ENCODE measurements at regions not wholly inside any gene's neighbourhood (a gene's known extent, or its start where the extent isn't known, plus 50 kb on each side); places are given as distances from the start of the nearest gene placed in this dataset.

GRCh38 chr11:122320671-122321070 is 204.7 kb upstream of the BLID start:
- peaks cover 0 to 22% (median 9%) of the 10 kb centered on the region in 4 donors for H3K4me1 ChIP-seq
- 56 to 57% methylated on average over 2 of the region's 2 CpGs for WGBS, 2 donors

GRCh38 chr11:122319691-122320620 is 203.9 kb upstream of the BLID start:
- Histone ChIP-seq H3K36me3 (no peaks in the 10 kb centered on the region), H3K4me3 (no peak overlapping the region), H3K27ac (no peak overlapping the region), H3K4me1 (peaks cover 0 to 22% (median 9%) of the 10 kb centered on the region in 4 donors), H3K9me3 (no peaks in the 10 kb centered on the region), H3K27me3 (no peaks in the 10 kb centered on the region)
- no peak for DNase-seq (ENCODE audit: low spot score in 2 of 2)
- WGBS, 2 donors = 41 to 54% methylated on average over 8 of the region's 8 CpGs
- TF ChIP-seq POLR2A (IDR thresholded peaks at IDR 0.05) (no peak), EP300 (IDR thresholded peaks at IDR 0.05) (no peak), CTCF (IDR thresholded peaks at IDR 0.05) (no peak)

More at GRCh38 chr11:122320671-122321070, 204.7 kb upstream of the BLID start:
- no peak overlapping the region for H3K27ac ChIP-seq
- no peaks in the 10 kb centered on the region for H3K9me3 ChIP-seq
- no peak overlapping the region for H3K4me3 ChIP-seq
- H3K27me3 ChIP-seq = no peaks in the 10 kb centered on the region
- DNase-seq (ENCODE audit: low spot score in 2 of 2) = no peak
- TF ChIP-seq EP300 (IDR thresholded peaks at IDR 0.05) = no peak
- no peaks in the 10 kb centered on the region for H3K36me3 ChIP-seq

- Histone ChIP-seq H3K4me1 (peaks cover 0 to 22% (median 9%) of the 10 kb centered on the region in 4 donors), H3K4me3 (no peak overlapping the region), H3K9me3 (no peaks in the 10 kb centered on the region), H3K27me3 (no peaks in the 10 kb centered on the region), H3K36me3 (no peaks in the 10 kb centered on the region), H3K27ac (no peak overlapping the region)
- WGBS, 2 donors = 17 to 26% methylated on average over 1 of the region's 1 CpG
- DNase-seq (ENCODE audit: low spot score in 2 of 2) = no peak
- TF ChIP-seq POLR2A (IDR thresholded peaks at IDR 0.05) (no peak), CTCF (IDR thresholded peaks at IDR 0.05) (no peak), EP300 (IDR thresholded peaks at IDR 0.05) (no peak)
Measured at GRCh38 chr11:122319085-122319484, 203.1 kb upstream of the BLID start.

GRCh38 chr11:122317305-122317704 is 201.3 kb upstream of the BLID start:
- H3K27me3 ChIP-seq = no peaks in the 10 kb centered on the region
- peaks cover 0 to 22% (median 9%) of the 10 kb centered on the region in 4 donors for H3K4me1 ChIP-seq
- H3K4me3 ChIP-seq = no peak overlapping the region
- no peaks in the 10 kb centered on the region for H3K9me3 ChIP-seq
- H3K27ac ChIP-seq = no peak overlapping the region
- no peak for TF ChIP-seq POLR2A (IDR thresholded peaks at IDR 0.05)
- TF ChIP-seq CTCF (IDR thresholded peaks at IDR 0.05) = no peak
- no peak for TF ChIP-seq EP300 (IDR thresholded peaks at IDR 0.05)
- no peaks in the 10 kb centered on the region for H3K36me3 ChIP-seq
- no peak for DNase-seq (ENCODE audit: low spot score in 2 of 2)

GRCh38 chr11:122313581-122313980 is 197.6 kb upstream of the BLID start:
- Histone ChIP-seq H3K27ac (no peak overlapping the region), H3K4me3 (no peak overlapping the region), H3K27me3 (no peaks in the 10 kb centered on the region), H3K36me3 (no peaks in the 10 kb centered on the region), H3K4me1 (peaks cover 0 to 13% (median 4%) of the 10 kb centered on the region in 4 donors), H3K9me3 (no peaks in the 10 kb centered on the region)
- TF ChIP-seq CTCF (IDR thresholded peaks at IDR 0.05) (no peak), EP300 (IDR thresholded peaks at IDR 0.05) (no peak), POLR2A (IDR thresholded peaks at IDR 0.05) (no peak)
- WGBS, 2 donors = 92 to 94% methylated on average over 5 of the region's 5 CpGs
- no peak for DNase-seq (ENCODE audit: low spot score in 2 of 2)

Data from tibial nerve (tissue), 4 donors.